Ascending aorta (tissue), 2 donors: ENCODE measurements at regions not wholly inside any gene's neighbourhood (a gene's known extent, or its start where the extent isn't known, plus 50 kb on each side); places are given as distances from the start of the nearest gene placed in this dataset.

Experiments
- DNase-seq, 2 donors: peaks; one replicate each; pipeline ENCODE4 v3.0.0-alpha.2; 2019; ENCODE audit warnings: low spot score in 2 of 2
- H3K27ac ChIP-seq, 2 donors: fragments of 200-600 bp; sonication (generic); one replicate each; pipeline ENCODE4 v1.5.1; 2016 to 2017; ENCODE audit warnings: mild to moderate bottlenecking in 1 of 2
- H3K27me3 ChIP-seq: fragments of 200-600 bp; sonication (generic); one replicate; pipeline ENCODE4 v1.5.1; 2017
- H3K36me3 ChIP-seq, 2 donors: fragments of 200-600 bp; sonication (generic); one replicate each; pipeline ENCODE4 v1.5.1; 2016
- H3K4me1 ChIP-seq, 2 donors: fragments of 200-600 bp; sonication (generic); one replicate each; pipeline ENCODE4 v1.5.1; 2016 to 2017; ENCODE audit warnings: mild to moderate bottlenecking in 1 of 2
- H3K4me3 ChIP-seq, 2 donors: fragments of 200-600 bp; sonication (generic); one replicate each; pipeline ENCODE4 v1.5.1; 2016 to 2017; ENCODE audit warnings: mild to moderate bottlenecking in 1 of 2
- H3K9me3 ChIP-seq, 2 donors: fragments of 200-600 bp; sonication (generic); one replicate each; pipeline ENCODE4 v1.5.1; 2016
- CTCF ChIP-seq, 3 experiments: fragments of 200-600 bp in 2 of 3; fragments of 450-650 bp in 1 of 3; sonication (generic) in 2 of 3; IDR thresholded peaks; one replicate each; pipeline ENCODE4 v1.5.1; 2016 to 2019; ENCODE audit warnings: antibody characterized with exemption in 3 of 3, mild to moderate bottlenecking in 1 of 3, moderate library complexity in 1 of 3
- intact Hi-C: fragments of 100-400 bp; cut with DNase I; formaldehyde crosslinking; loops from one replicate; pipeline ENCODE4 v1.15.1; 2023

GRCh38 chr18:26619350-26619749, 71.0 kb upstream of the KCTD1 start:
- H3K4me1 ChIP-seq: no peaks in the 10 kb centered on the region
- DNase-seq: no peak
- intact Hi-C loops: no loop called here
- H3K27me3 ChIP-seq: no peaks in the 10 kb centered on the region
- no peaks in the 10 kb centered on the region for H3K36me3 ChIP-seq
- H3K4me3 ChIP-seq: no peak overlapping the region
- no peak for TF ChIP-seq CTCF (IDR thresholded peaks at IDR 0.05)
- H3K9me3 ChIP-seq: no peaks in the 10 kb centered on the region
- no peak overlapping the region for H3K27ac ChIP-seq

GRCh38 chr18:26618135-26618534, 69.8 kb upstream of the KCTD1 start:
- intact Hi-C loops: no loop called here
- Histone ChIP-seq H3K4me3 (no peak overlapping the region), H3K4me1 (no peaks in the 10 kb centered on the region), H3K36me3 (no peaks in the 10 kb centered on the region), H3K9me3 (no peaks in the 10 kb centered on the region), H3K27me3 (no peaks in the 10 kb centered on the region), H3K27ac (no peak overlapping the region)
- no peak for DNase-seq
- no peak for TF ChIP-seq CTCF (IDR thresholded peaks at IDR 0.05)

GRCh38 chr18:26617151-26617554, 68.8 kb upstream of the KCTD1 start:
- H3K9me3 ChIP-seq: no peaks in the 10 kb centered on the region
- no peak overlapping the region for H3K4me3 ChIP-seq
- H3K36me3 ChIP-seq: no peaks in the 10 kb centered on the region
- DNase-seq: no peak
- H3K4me1 ChIP-seq: no peaks in the 10 kb centered on the region
- TF ChIP-seq CTCF (IDR thresholded peaks at IDR 0.05): no peak
- no peak overlapping the region for H3K27ac ChIP-seq
- no peaks in the 10 kb centered on the region for H3K27me3 ChIP-seq
- intact Hi-C loops: no loop called here

GRCh38 chr18:26614374-26614773, 66.0 kb upstream of the KCTD1 start:
- Histone ChIP-seq H3K4me1 (no peaks in the 10 kb centered on the region), H3K36me3 (no peaks in the 10 kb centered on the region), H3K4me3 (no peak overlapping the region), H3K9me3 (no peaks in the 10 kb centered on the region), H3K27ac (no peak overlapping the region), H3K27me3 (no peaks in the 10 kb centered on the region)
- intact Hi-C loops: no loop called here
- no peak for TF ChIP-seq CTCF (IDR thresholded peaks at IDR 0.05)
- DNase-seq: no peak
